T-helper 1 cell treated with Interleukin-12 subunit alpha and Interleukin-12 subunit beta and Interleukin-4 antibody, amounts not matched to agents 30 μg/mL and 1 μg/mL, for 36 hours (primary cell): ENCODE measurements at regions not wholly inside any gene's neighbourhood (a gene's known extent, or its start where the extent isn't known, plus 50 kb on each side); places are given as distances from the start of the nearest gene placed in this dataset.
"Not testable (repeated sequence)": the region's sequence is repeated elsewhere in the genome, so short reads cannot be mapped to it uniquely, and the experiment has no call there.

Experiments
- H3K27ac Mint-ChIP-seq: one replicate; pipeline ENCODE4 v1.8.0; 2021; ENCODE audit warnings: mild to moderate bottlenecking, mixed read lengths
- H3K27me3 Mint-ChIP-seq: one replicate; pipeline ENCODE4 v1.8.0; 2021; ENCODE audit warnings: low read depth, mixed read lengths
- H3K36me3 Mint-ChIP-seq: one replicate; pipeline ENCODE4 v1.8.0; 2021; ENCODE audit warnings: low read depth, mixed read lengths
- H3K4me1 Mint-ChIP-seq: one replicate; pipeline ENCODE4 v1.8.0; 2021; ENCODE audit warnings: low read depth, mixed read lengths
- H3K4me3 Mint-ChIP-seq: one replicate; pipeline ENCODE4 v1.8.0; 2021; ENCODE audit warnings: mild to moderate bottlenecking, moderate library complexity, mixed read lengths
- H3K9me3 Mint-ChIP-seq: one replicate; pipeline ENCODE4 v1.8.0; 2021; ENCODE audit warnings: mixed read lengths

DNA sequence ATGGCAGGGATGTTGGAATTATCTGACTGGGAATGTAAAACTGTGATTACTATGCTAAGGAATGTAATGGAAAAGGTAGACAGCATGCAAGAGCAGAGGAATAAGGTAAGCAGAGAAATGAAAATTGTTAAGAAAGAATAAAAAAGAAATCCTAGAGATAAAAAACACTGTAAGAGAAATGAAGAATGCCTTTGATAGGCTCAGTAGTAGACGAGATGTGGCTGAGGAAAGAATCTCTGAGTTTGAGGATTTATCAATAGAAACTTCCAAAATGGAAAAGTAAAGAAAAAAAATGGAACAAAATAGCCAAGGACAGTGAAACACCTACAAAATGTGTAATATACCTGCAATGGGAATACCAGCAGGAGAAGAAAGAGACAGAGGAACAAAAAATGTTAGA is 468.5 kb upstream of the PIK3R1 start:
- H3K27me3 Mint-ChIP-seq = no peaks in the 10 kb centered on the region
- H3K36me3 Mint-ChIP-seq = no peaks in the 10 kb centered on the region
- no peak overlapping the region for H3K4me3 Mint-ChIP-seq
- H3K27ac Mint-ChIP-seq = no peak overlapping the region
- H3K9me3 Mint-ChIP-seq = peaks cover 4% of the 10 kb centered on the region
- no peaks in the 10 kb centered on the region for H3K4me1 Mint-ChIP-seq

GRCh38 chr5:67746608-67747007 is 468.9 kb upstream of the PIK3R1 start:
- H3K27me3 Mint-ChIP-seq, H3K4me1 Mint-ChIP-seq, H3K27ac Mint-ChIP-seq, H3K36me3 Mint-ChIP-seq, H3K9me3 Mint-ChIP-seq, H3K4me3 Mint-ChIP-seq: not testable (repeated sequence)

GRCh38 chr5:67746103-67746502 is 469.5 kb upstream of the PIK3R1 start:
- Mint-ChIP-seq H3K36me3 (no peaks in the 10 kb centered on the region), H3K4me1 (no peaks in the 10 kb centered on the region), H3K4me3 (no peak overlapping the region), H3K9me3 (peaks cover 4% of the 10 kb centered on the region), H3K27ac (no peak overlapping the region), H3K27me3 (no peaks in the 10 kb centered on the region)

GRCh38 chr5:67732921-67733320 is 482.6 kb upstream of the PIK3R1 start:
- no peak overlapping the region for H3K27ac Mint-ChIP-seq
- no peak overlapping the region for H3K4me3 Mint-ChIP-seq
- H3K36me3 Mint-ChIP-seq = no peaks in the 10 kb centered on the region
- no peaks in the 10 kb centered on the region for H3K4me1 Mint-ChIP-seq
- H3K9me3 Mint-ChIP-seq = no peaks in the 10 kb centered on the region
- H3K27me3 Mint-ChIP-seq = peaks cover 3% of the 10 kb centered on the region

GRCh38 chr5:67732471-67732870 is 483.1 kb upstream of the PIK3R1 start:
- H3K4me1 Mint-ChIP-seq = no peaks in the 10 kb centered on the region
- H3K36me3 Mint-ChIP-seq = no peaks in the 10 kb centered on the region
- peaks cover 3% of the 10 kb centered on the region for H3K27me3 Mint-ChIP-seq
- no peak overlapping the region for H3K4me3 Mint-ChIP-seq
- H3K27ac Mint-ChIP-seq = no peak overlapping the region
- H3K9me3 Mint-ChIP-seq = no peaks in the 10 kb centered on the region

- H3K9me3 Mint-ChIP-seq = no peaks in the 10 kb centered on the region
- no peak overlapping the region for H3K27ac Mint-ChIP-seq
- H3K4me3 Mint-ChIP-seq = no peak overlapping the region
- H3K4me1 Mint-ChIP-seq = no peaks in the 10 kb centered on the region
- H3K27me3 Mint-ChIP-seq = peaks cover 3% of the 10 kb centered on the region
- H3K36me3 Mint-ChIP-seq = no peaks in the 10 kb centered on the region
Observed at GRCh38 chr5:67731886-67732285, 483.7 kb upstream of the PIK3R1 start.

- H3K4me1 Mint-ChIP-seq = no peaks in the 10 kb centered on the region
- H3K36me3 Mint-ChIP-seq = no peaks in the 10 kb centered on the region
- H3K9me3 Mint-ChIP-seq = no peaks in the 10 kb centered on the region
- H3K27ac Mint-ChIP-seq = no peak overlapping the region
- no peak overlapping the region for H3K4me3 Mint-ChIP-seq
- H3K27me3 Mint-ChIP-seq = peaks cover 3% of the 10 kb centered on the region
Observed at GRCh38 chr5:67730917-67731474, 484.6 kb upstream of the PIK3R1 start.

DNA sequence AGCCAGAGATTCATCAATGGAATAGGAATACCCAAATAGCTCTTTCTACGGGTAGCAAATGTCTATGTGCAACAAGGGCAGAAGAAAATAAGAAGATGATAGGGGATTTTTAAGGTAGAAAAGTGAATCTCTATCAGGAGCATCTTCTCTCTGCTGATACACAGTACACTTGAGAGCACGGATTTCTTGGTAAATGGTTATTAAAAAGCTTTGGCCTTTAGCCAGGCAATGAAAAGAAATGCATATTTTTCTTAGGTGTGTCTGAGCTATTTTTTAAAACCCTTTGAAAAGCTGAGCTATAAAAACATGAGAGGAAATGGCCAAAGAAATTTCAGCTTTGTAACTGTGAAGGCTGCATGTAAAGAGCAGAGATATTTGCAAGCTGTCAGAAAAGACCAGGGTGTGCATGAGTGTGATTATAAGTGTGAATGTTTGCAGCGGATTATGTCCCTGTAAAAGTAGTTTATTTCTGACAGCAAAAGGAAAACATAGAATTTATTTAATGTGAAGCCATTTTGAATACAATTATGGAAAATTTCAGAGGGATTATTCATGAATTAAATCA is 487.1 kb upstream of the PIK3R1 start:
- Mint-ChIP-seq H3K4me1 (no peaks in the 10 kb centered on the region), H3K4me3 (no peak overlapping the region)

GRCh38 chr5:67725604-67726003 is 490.0 kb upstream of the PIK3R1 start:
- H3K9me3 Mint-ChIP-seq = no peaks in the 10 kb centered on the region
- H3K27ac Mint-ChIP-seq = no peak overlapping the region
- no peaks in the 10 kb centered on the region for H3K4me1 Mint-ChIP-seq
- H3K4me3 Mint-ChIP-seq = no peak overlapping the region
- peaks cover 3% of the 10 kb centered on the region for H3K27me3 Mint-ChIP-seq
- no peaks in the 10 kb centered on the region for H3K36me3 Mint-ChIP-seq

More for the DNA sequence above, 487.1 kb upstream of the PIK3R1 start:
- Mint-ChIP-seq H3K27me3 (peaks cover 3% of the 10 kb centered on the region), H3K36me3 (no peaks in the 10 kb centered on the region), H3K27ac (no peak overlapping the region), H3K9me3 (no peaks in the 10 kb centered on the region)

DNA sequence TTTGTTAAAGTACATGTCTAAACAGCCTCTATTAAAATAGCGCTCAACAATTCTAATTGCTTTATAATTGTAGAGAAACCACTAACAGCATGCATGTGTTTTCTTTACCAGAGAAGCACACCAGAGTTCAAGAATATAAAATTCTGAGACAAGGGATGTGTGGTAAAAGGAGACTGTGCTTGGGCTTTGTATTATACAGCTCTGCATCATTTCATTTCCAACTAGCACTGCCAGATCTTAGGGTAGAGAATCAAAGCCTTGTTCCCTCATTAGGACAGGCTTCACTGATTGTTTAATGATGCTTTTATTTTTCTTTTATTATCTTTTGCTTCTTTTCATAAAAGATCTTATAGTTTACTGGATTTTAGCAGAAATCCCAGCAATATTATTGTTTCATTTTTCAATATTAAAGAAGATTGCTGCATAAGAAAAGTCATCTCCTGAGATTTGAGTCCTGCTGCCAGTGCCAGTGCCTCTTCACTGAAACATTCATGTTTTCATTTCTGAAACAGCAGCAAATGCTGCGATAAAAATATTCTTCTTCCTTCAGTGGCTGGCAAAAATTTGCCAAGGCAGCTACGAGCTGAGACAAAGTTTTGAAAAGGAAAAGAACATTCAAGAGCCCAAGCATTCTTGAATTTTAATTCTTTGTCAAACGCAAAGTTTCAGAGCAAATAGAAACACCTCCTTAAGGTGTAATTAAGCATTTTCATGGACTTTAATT is 491.0 kb upstream of the PIK3R1 start:
- Mint-ChIP-seq H3K4me1 (no peaks in the 10 kb centered on the region), H3K27me3 (peaks cover 3% of the 10 kb centered on the region), H3K36me3 (no peaks in the 10 kb centered on the region), H3K9me3 (no peaks in the 10 kb centered on the region), H3K27ac (no peak overlapping the region), H3K4me3 (no peak overlapping the region)

GRCh38 chr5:67723873-67724272 is 491.7 kb upstream of the PIK3R1 start:
- Mint-ChIP-seq H3K9me3 (no peaks in the 10 kb centered on the region), H3K27me3 (no peaks in the 10 kb centered on the region)

GRCh38 chr5:67722582-67722981 is 493.0 kb upstream of the PIK3R1 start:
- H3K36me3 Mint-ChIP-seq, H3K9me3 Mint-ChIP-seq, H3K27ac Mint-ChIP-seq, H3K4me1 Mint-ChIP-seq, H3K27me3 Mint-ChIP-seq, H3K4me3 Mint-ChIP-seq: not testable (repeated sequence)

More at GRCh38 chr5:67723873-67724272, 491.7 kb upstream of the PIK3R1 start:
- Mint-ChIP-seq H3K27ac (no peak overlapping the region), H3K36me3 (no peaks in the 10 kb centered on the region), H3K4me1 (no peaks in the 10 kb centered on the region), H3K4me3 (no peak overlapping the region)

DNA sequence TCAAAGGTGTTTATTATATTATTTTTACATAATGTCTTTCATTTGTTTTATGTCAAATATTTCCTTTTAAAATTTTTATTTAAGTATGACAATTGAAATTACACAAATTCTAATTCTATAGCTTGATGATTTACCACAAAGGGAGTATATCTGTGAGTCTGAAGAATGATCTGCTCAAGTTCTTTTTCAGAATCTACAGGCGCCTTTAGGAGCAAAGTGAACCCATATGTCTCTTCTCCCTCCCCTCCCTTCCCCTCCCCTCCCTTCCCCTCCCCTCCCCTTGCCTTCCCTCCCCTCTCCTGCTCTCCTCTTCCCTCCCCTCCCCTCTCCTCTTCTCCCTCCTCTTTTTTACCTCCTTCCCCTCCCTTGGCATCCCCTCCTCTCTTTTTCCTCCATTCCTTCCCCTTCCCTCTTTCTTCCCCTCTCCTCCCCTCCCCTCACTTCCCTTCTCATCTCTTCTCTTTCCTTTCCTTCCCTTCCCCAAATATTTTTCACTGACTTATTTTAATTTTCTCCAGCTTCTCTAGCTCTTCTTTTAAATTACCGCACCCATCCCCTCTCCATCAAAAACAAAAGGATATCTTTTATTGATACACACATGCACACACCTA is 495.3 kb upstream of the PIK3R1 start:
- Mint-ChIP-seq H3K36me3 (no peaks in the 10 kb centered on the region), H3K4me1 (no peaks in the 10 kb centered on the region), H3K27me3 (no peaks in the 10 kb centered on the region), H3K9me3 (no peaks in the 10 kb centered on the region), H3K4me3 (no peak overlapping the region), H3K27ac (no peak overlapping the region)

DNA sequence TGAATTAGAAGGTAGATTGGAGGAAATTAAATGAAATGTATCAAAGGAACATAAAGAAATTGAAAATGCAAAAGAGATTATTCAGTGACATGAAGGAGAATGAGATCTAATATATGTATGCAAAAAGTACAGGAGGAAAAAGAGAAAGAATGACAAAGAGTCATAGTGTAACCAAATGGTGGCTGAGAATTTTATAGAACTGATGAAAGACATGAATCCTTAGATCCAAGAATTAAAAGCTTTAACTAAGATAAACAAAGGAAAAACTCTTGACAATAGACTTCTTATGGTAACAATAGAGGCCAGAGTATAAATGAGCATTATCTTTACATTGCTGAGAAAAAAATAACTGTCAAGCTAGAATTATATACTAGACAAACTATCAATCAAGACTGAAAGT is 505.4 kb upstream of the CD180 start:
- H3K27me3 Mint-ChIP-seq = no peaks in the 10 kb centered on the region
- H3K27ac Mint-ChIP-seq = no peak overlapping the region
- no peaks in the 10 kb centered on the region for H3K36me3 Mint-ChIP-seq
- peaks cover 21% of the 10 kb centered on the region for H3K9me3 Mint-ChIP-seq
- no peak overlapping the region for H3K4me3 Mint-ChIP-seq
- no peaks in the 10 kb centered on the region for H3K4me1 Mint-ChIP-seq

GRCh38 chr5:67699560-67699959 is 503.0 kb upstream of the CD180 start:
- Mint-ChIP-seq H3K27me3 (no peaks in the 10 kb centered on the region), H3K27ac (no peak overlapping the region), H3K4me1 (no peaks in the 10 kb centered on the region), H3K36me3 (no peaks in the 10 kb centered on the region), H3K4me3 (no peak overlapping the region), H3K9me3 (peaks cover 11% of the 10 kb centered on the region)
